GM04503 (cell line): ENCODE measurements at regions not wholly inside any gene's neighbourhood (a gene's known extent, or its start where the extent isn't known, plus 50 kb on each side); places are given as distances from the start of the nearest gene placed in this dataset.
"Not testable (repeated sequence)": the region's sequence is repeated elsewhere in the genome, so short reads cannot be mapped to it uniquely, and the experiment has no call there.

Source experiments
- DNase-seq: peaks from one replicate; pipeline ENCODE4 v3.0.0-alpha.2; 2012; ENCODE audit warnings: low read depth

DNA sequence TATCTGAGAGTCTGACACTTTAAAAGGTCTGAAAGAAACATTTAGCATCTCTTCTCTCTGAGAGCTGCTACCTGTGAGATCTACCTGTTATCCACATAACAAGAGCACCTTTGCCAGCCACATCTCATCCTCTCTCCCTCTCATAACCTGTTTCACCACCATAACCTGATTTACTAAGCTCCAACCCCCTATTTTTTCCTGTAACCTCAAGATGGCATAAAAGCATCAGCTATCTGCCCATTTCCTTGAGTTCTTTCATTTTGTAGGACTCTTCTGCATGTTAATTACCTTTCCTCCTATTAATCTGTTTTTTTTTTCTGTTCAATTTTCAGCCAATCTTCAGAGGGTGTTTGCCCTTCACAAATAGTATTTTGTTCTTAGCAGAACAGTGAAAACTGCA, 136.5 kb upstream of the KCNK1 start:
- DNase-seq = no peak

GRCh38 chr1:233478611-233479010, 135.3 kb upstream of the KCNK1 start:
- DNase-seq = no peak

DNA sequence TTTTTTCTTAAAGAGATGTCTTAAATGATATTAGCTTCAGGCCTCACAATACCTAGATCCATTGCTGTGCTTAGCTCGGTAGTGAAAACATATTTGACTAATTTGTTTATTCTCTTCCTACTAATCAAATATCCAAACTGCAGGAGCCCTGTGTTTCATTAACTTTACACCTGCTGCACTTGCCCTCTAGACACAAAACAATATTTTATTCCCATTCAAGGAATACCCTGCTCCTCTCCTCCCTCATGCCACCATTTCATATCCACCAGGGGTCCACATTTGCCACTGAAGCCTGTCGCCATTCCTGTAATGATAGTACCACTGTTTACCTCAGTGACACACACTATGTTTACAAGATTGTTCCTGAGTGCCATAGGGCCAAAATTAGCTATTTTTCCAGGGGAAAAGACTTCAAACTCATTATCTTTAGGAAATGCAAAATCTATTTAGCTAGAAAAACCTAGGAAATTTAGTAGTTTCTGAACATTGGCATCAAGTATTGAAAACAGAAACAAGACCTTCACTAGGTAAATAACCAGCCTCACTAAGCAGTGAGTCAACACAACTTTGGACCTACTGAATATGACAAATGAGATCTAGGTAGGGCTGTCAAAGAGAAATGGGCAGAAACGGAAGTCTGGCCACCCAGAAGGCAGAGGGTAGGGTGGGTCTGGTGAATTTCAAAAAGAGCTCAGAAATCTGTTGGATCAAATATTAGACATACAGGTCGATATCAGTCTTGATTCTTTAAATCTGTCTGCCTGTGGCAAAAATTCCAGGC, 134.6 kb upstream of the KCNK1 start:
- DNase-seq = no peak

DNA sequence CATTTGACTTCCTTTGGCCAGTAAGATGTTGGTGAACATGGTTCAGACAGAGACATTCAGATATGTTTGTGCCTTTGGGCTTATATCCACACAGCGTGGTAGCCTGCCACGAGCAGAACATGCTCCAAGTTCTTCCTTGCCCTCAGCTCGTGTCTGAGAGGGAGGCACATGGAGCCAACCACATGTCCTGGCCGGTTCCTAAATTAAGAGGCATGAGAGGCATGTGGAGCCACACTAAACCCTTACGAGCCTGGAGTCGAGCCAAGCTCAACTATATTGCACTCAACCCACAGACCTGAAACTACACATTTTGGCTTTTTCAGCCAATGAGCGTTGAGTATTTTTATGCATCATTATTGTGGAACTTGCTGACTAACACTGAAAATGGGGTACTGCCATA, 133.7 kb upstream of the KCNK1 start:
- DNase-seq = no peak

DNA sequence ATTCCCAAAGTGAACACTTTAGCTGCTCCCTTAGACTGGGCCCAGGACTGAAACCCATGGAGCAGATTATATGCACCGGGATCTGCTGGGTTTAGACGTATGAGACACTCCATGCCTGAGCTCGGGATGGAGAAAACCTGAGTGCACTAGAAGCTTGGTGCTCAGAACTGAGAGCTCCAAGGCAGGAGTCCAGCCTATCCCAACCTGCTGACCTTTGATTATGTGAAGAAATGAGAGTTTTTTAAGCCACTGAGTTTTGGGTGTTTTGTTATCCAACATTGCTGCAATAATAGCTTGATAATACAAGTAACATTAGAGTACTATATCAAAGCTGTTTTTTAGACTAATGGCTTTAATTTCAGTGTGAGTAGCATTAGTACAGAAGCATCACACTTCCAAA, 131.5 kb upstream of the KCNK1 start:
- no peak for DNase-seq

DNA sequence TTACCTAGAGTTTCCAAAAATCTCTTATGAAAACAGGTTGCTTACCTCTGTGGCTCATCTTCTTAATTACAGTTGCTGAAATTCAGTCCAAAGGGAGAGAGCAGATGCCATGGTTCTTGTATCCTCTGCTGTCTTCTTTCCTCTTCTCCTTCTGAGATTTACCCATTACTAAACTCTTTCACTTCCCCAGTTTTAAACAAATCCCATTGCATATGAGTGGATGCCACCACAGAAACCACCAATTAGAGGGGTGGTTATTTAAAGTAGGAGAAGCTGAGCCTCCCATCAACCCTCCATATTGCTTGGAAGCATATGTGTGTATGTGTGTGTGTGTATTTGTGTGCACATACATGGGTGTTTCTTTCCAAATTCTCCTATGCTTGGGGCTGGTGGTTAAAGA, 128.5 kb upstream of the KCNK1 start:
- DNase-seq = no peak

- DNase-seq = no peak
Observed at GRCh38 chr1:233485809-233486398, 128.0 kb upstream of the KCNK1 start.

GRCh38 chr1:233487408-233487807, 126.5 kb upstream of the KCNK1 start:
- no peak for DNase-seq

DNA sequence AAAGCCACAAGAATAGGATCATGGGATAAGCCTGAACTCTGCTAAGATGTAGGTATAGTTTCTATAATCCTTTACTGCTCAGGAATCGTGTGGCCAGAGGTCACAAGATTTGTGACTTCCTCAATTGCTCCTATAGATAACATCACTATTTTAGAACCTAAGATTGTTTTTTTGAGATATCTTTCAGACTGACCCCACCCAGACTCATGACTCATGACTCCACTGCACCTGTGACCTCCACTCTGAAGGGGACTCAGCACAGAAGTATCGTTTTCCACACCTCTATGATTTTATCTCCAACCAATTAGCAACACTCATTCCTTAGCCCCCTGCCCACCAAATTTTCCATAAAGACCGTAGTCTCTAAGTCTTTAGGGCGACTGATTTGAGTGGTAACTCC, 124.5 kb upstream of the KCNK1 start:
- DNase-seq = no peak

- no peak for DNase-seq
Observed at GRCh38 chr1:233490488-233490887, 123.4 kb upstream of the KCNK1 start.

- DNase-seq = no peak
Observed at GRCh38 chr1:233491953-233492620, 121.8 kb upstream of the KCNK1 start.

- no peak for DNase-seq
Observed at GRCh38 chr1:233496993-233497392, 116.9 kb upstream of the KCNK1 start.

DNA sequence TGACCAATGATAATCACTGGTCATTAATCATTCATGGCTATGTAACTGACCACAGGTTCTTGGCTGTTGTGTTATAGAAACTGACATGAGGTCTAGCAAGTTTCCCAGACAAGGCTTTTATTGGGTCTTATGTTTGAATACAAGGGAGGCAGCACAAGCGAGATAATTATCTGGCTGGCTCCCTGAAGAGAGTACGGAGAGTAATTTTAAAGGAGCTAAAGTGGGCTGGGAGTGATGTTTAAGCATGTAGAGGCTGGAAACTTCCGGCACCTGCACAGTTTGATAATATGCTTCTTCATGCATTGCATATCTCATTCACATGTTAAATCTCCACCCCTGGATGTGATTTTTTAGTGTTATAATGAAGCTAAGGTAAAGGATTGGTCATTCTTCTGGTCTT, 116.2 kb upstream of the KCNK1 start:
- no peak for DNase-seq

GRCh38 chr1:233500106-233500505, 113.8 kb upstream of the KCNK1 start:
- no peak for DNase-seq

DNA sequence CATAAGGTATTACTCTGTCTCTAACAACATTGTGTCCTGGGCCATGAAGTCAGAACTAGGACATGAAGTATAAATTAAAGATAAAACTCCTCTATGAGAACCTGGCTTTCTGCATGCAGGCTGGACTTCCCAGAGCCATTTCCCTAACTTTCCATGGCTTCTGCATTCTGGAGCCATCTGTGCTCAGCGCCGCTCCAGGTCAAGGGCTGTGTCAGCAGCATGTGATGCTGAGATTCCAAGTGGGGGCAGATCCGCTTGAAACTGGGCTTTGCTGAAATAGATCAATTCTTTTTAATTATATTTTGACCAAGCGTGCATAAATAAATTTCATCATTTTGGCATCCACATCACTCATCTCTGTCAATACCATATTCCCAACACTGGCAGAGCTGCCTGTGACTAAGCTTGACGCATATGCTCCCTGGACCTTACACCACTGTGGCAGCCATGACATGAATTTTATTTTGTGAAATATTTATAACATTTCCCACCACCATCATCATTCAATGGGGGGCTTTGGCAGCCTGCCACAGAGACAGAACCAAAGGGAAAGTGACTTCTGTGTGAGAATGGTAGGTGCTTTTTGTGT, 110.4 kb upstream of the KCNK1 start:
- DNase-seq = no peak

DNA sequence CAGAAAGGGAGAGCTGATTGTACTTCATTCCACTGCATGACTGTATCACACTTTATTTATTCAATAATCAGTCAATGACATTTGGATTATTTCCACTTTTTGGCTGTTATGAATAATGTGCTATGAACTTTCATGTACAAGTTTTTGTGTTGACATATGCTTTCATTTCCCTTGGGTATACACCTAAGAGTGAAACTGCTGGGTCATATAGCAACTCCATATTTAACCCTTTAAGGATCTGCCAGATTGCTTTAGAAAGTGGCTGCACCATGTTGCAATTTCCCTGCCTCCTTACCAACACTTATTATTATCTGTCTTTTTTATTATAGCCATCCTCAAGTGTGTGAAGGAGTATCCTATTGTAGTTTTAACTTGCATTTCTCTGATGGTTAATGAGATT, 108.8 kb upstream of the KCNK1 start:
- DNase-seq = no peak

- not testable (repeated sequence) for DNase-seq
Observed at GRCh38 chr1:233505889-233506288, 108.0 kb upstream of the KCNK1 start.

- no peak for DNase-seq
Observed at GRCh38 chr1:233509526-233509925, 104.4 kb upstream of the KCNK1 start.

DNA sequence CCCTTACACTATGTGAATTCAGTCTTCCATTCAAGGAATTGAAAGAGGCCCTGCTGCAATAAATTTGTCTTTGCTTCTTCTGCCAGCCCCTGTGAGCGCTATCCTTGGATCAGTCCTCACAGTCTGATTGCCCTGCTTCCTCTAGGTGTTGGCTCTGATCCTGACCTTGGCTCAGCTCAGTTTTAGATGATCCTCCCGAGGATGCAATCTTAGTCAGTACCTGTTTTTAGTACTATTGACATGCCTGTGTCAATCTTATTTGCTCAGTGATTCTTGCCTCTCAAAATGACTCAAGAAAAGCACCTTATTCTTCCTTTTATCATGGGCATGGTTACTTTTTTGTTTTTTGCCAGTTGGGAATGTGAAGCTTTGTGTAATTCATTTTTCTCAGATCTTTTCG, 101.4 kb upstream of the KCNK1 start:
- DNase-seq = no peak

- no peak for DNase-seq
Observed at GRCh38 chr1:233513431-233513830, 100.5 kb upstream of the KCNK1 start.

GRCh38 chr1:233514946-233515391, 98.9 kb upstream of the KCNK1 start:
- no peak for DNase-seq

GRCh38 chr1:233516732-233517131, 97.2 kb upstream of the KCNK1 start:
- no peak for DNase-seq

DNA sequence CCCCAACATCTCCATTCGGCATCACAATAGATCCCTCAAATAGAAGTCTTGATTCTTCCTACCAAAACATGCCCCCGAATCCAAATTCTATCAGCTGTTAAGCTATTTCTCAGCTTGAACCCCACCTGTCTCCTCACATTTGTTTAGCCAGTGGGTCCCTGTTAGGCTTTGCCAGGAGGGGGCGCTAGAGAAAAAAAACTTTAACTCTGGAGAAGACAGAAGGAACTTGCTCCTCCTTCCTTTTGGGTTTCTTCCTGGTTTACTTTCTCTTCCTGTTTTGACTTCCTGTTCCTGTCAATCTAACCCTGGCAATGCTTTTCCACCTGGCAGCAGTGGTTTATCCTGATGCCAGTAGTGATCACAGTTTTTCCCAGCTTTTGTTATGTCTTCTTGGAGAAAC, 95.6 kb upstream of the KCNK1 start:
- DNase-seq = no peak
